Immature natural killer cell (primary cell): ENCODE measurements at regions not wholly inside any gene's neighbourhood (a gene's known extent, or its start where the extent isn't known, plus 50 kb on each side); places are given as distances from the start of the nearest gene placed in this dataset.

Experiments
- DNase-seq, 3 donors: peaks; one replicate each; pipeline ENCODE4 v3.0.0; 2022; ENCODE audit warnings: mixed read lengths in 1 of 3
- H3K27ac Mint-ChIP-seq, 6 donors: one replicate each; pipeline ENCODE4 v1.8.0; 2020; ENCODE audit warnings: mixed read lengths in 6 of 6, mild to moderate bottlenecking in 5 of 6, inconsistent platforms in 4 of 6, moderate library complexity in 3 of 6
- H3K27me3 Mint-ChIP-seq, 3 donors: one replicate each; pipeline ENCODE4 v1.8.0; 2020 to 2021; ENCODE audit warnings: low read depth in 3 of 3, mild to moderate bottlenecking in 3 of 3, mixed read lengths in 3 of 3, moderate library complexity in 3 of 3, inconsistent platforms in 1 of 3
- H3K36me3 Mint-ChIP-seq, 3 donors: one replicate each; pipeline ENCODE4 v1.8.0; 2020; ENCODE audit warnings: mixed read lengths in 3 of 3, inconsistent platforms in 2 of 3, mild to moderate bottlenecking in 2 of 3
- H3K4me1 Mint-ChIP-seq, 2 donors: one replicate each; pipeline ENCODE4 v1.8.0; 2020; ENCODE audit warnings: inconsistent platforms in 2 of 2, mild to moderate bottlenecking in 2 of 2, mixed read lengths in 2 of 2, moderate library complexity in 1 of 2
- H3K4me3 Mint-ChIP-seq, 5 donors: one replicate each; pipeline ENCODE4 v1.8.0; 2020; ENCODE audit warnings: mild to moderate bottlenecking in 5 of 5, mixed read lengths in 5 of 5, inconsistent platforms in 3 of 5, moderate library complexity in 3 of 5
- H3K9me3 Mint-ChIP-seq, 6 donors: one replicate each; pipeline ENCODE4 v1.8.0; 2020; ENCODE audit warnings: mild to moderate bottlenecking in 6 of 6, mixed read lengths in 6 of 6, inconsistent platforms in 4 of 6, moderate library complexity in 3 of 6

DNA sequence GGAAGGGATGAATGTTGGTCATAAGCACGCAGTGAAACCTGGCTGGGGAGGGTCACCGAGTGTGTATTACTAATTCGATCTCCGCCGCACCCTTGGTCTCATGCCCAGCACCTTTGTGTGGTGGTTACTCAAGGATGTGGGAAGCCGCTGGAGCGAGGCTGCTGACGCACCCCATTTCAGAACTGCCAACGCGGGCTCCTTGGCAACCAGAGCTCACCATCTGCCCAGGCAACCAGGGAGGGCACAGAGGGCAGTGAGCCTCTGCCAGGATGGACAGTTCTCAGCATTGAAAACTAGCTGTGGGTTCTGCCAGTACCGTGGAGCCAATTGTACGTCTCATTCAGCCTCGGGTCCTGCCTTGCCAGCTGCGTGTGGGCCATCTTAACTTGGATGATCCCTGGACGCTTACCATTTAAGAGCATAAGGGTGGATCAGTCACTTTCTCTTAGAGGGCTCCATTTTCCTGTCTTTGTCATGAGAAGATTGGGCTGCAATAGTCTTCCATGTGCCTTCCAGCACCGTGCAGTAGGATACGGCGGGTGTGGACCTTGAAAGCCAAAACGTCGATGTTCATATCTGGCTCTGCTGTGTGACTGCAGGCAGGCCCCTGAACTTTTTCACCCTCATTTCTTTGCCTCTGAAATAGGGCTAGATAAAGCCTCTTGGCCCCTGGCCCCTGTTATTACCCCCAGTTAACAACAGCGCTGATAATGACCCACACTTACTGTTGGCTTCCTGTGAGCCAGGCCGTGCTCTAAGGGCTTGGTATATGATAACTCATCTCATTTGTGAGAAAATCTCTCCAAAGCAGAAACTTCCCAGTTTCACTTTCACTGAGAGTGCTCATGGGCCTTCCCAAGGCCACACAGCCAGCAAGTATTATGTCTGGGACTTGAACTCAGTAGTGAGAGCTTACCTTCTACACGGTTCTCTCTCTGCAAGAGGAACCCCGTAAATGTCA, 238.8 kb downstream of the OPA1 start:
- Mint-ChIP-seq H3K9me3 (peaks cover 0 to 1% (median 0%) of the 10 kb centered on the region in 6 donors), H3K27me3 (peaks cover 0 to 14% (median 5%) of the 10 kb centered on the region in 3 donors), H3K27ac (no peak overlapping the region), H3K36me3 (no peaks in the 10 kb centered on the region), H3K4me3 (no peak overlapping the region), H3K4me1 (no peaks in the 10 kb centered on the region)
- DNase-seq = no peak

DNA sequence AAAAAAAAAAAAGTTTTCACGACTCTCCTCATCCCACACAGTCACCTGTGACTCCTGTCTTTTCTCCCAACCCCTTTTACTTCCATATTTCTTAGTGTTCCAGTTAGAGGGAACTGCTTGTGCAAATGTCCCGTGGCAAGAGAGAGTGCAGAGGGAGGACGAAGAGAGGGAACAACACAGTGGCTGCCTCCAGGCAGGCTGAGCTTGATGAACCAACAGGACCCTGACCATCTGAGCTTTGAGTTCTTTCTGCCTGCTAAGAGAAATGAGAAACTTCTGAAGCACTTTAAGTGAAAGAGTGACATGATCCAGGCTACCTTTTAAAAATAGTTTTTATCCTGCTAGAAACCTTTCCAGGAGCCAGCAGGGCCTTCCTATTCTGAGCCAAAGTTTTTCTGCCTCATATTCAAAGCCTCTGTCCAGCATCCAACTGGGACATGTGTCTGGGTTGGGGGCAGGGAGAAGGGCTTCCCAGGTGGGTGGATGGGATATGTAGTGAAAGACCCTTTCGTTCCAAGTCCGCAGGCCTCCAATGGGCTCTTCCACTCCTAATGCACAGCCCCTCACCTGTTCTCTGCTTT, 239.9 kb downstream of the OPA1 start:
- peaks cover 0 to 1% (median 0%) of the 10 kb centered on the region in 6 donors for H3K9me3 Mint-ChIP-seq
- no peaks in the 10 kb centered on the region for H3K4me1 Mint-ChIP-seq
- no peaks in the 10 kb centered on the region for H3K36me3 Mint-ChIP-seq
- H3K4me3 Mint-ChIP-seq = no peak overlapping the region
- peaks cover 0 to 12% (median 5%) of the 10 kb centered on the region in 3 donors for H3K27me3 Mint-ChIP-seq
- no peak overlapping the region for H3K27ac Mint-ChIP-seq
- no peak for DNase-seq

DNA sequence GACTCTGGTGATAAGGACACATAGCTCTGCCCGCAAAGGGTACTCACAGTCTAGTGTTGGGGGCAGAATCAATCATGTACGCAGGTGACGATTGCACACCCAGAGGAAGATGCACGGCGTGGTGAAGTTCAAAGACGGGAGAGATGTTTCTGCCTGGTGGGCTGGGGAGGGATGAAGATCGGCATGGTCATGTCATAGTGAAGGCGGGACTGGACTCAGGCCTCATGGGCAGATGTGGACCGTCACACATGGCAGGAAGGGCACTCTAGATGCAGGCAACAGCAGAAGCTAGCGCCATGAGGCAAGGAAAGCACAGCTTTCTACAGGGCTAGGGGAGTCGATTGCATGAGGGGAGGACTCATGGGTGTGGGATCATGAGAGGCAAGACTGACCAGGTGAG, 240.6 kb downstream of the OPA1 start:
- no peak for DNase-seq
- H3K27ac Mint-ChIP-seq = no peak overlapping the region
- H3K9me3 Mint-ChIP-seq = peaks cover 0 to 1% (median 0%) of the 10 kb centered on the region in 6 donors
- H3K27me3 Mint-ChIP-seq = peaks cover 0 to 12% (median 4%) of the 10 kb centered on the region in 3 donors
- no peaks in the 10 kb centered on the region for H3K4me1 Mint-ChIP-seq
- no peaks in the 10 kb centered on the region for H3K36me3 Mint-ChIP-seq
- H3K4me3 Mint-ChIP-seq = no peak overlapping the region

DNA sequence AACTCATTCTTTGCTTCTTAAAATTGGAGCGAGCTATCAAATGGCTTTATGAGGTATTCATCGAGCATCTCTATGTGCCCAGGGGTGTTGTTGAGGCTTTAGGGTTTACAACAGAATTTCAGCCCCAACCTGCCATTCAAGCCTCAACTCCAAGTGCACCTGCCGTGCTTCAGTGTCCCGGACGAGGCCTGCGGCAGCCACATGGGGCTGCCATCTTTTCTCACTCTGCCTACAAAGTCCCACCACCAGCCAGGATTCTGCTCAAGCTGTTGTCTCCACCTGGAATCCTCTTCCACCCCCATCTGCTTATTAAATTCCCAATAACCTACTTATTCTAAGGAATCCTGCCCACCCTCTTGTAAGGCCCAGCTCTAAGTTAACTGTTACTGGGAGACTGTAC, 242.4 kb downstream of the OPA1 start:
- Mint-ChIP-seq H3K4me3 (no peak overlapping the region), H3K9me3 (peaks cover 0 to 1% (median 0%) of the 10 kb centered on the region in 6 donors), H3K4me1 (no peaks in the 10 kb centered on the region), H3K27ac (no peak overlapping the region), H3K36me3 (no peaks in the 10 kb centered on the region), H3K27me3 (peaks cover 3 to 9% (median 3%) of the 10 kb centered on the region in 3 donors)
- no peak for DNase-seq

DNA sequence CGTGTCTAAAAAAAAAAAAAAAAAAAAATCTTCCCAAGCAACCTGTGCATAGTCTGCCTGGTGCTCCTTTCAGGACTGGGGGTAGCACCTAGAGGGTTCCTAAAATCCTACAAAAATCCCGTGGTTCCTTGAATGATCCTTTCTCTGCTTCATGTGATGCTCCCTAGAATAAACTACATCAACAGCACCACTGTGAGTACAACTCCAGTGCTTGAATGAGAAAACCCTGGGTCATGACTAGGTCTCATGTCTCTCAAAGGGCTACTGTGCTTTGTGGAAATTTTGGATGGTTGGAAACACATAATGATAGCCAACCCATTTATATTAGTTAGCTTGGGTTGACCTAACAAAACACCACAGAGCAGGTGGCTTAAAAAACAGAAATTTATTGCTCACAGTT, 243.5 kb downstream of the OPA1 start:
- H3K27me3 Mint-ChIP-seq = peaks cover 1 to 12% (median 7%) of the 10 kb centered on the region in 3 donors
- DNase-seq = no peak
- peaks cover 0 to 1% (median 0%) of the 10 kb centered on the region in 6 donors for H3K9me3 Mint-ChIP-seq
- H3K36me3 Mint-ChIP-seq = no peaks in the 10 kb centered on the region
- H3K27ac Mint-ChIP-seq = no peak overlapping the region
- no peaks in the 10 kb centered on the region for H3K4me1 Mint-ChIP-seq
- H3K4me3 Mint-ChIP-seq = no peak overlapping the region

DNA sequence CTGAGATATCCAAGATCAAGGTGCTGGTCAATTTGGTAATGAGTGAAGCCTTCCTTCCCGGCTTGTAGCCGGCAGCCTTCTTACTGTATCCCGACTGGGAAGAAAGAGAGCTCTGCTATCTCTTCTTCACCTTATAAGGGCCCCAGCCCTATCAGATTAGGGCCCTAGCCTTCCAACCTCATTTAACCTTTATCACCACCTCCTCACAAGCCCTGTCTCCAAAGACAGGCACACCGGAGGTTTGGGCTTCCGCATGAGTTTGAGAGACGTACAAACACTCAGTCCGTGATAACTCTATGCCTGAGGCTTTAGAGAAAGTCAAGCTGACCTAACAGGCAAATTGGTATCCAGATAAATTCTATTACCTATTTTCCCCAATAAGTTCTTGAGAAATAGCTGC, 243.9 kb downstream of the OPA1 start:
- Mint-ChIP-seq H3K27me3 (peaks cover 1 to 14% (median 8%) of the 10 kb centered on the region in 3 donors), H3K36me3 (no peaks in the 10 kb centered on the region), H3K4me3 (no peak overlapping the region), H3K27ac (no peak overlapping the region), H3K9me3 (peaks cover 0 to 1% (median 0%) of the 10 kb centered on the region in 6 donors), H3K4me1 (no peaks in the 10 kb centered on the region)
- no peak for DNase-seq

DNA sequence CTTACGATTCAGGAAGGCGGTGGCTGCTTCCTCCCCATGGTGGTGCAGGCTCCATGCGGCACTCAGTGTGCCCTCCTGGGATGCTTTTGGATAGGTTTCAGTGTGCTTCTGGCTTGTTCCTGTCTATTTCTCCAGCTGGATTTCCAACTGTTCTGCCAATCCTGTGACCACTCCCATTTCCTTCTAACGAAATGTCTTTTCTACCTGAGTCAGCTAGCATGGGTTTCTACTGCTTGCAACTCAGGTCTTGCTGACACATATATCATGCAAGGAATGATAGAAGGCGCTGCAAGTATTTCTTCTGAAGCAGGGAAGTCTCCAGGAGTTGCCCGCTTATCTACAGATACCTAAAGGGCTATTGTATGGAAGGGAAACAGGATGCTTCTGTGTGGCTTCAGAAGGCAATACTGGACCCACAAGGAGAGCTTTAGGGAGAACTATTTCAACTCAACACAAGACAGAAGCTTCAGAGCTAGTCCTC, 244.4 kb downstream of the OPA1 start:
- H3K9me3 Mint-ChIP-seq = peaks cover 0 to 1% (median 0%) of the 10 kb centered on the region in 6 donors
- H3K27ac Mint-ChIP-seq = no peak overlapping the region
- no peaks in the 10 kb centered on the region for H3K36me3 Mint-ChIP-seq
- H3K4me3 Mint-ChIP-seq = no peak overlapping the region
- H3K4me1 Mint-ChIP-seq = no peaks in the 10 kb centered on the region
- H3K27me3 Mint-ChIP-seq = peaks cover 1 to 14% (median 8%) of the 10 kb centered on the region in 3 donors
- no peak for DNase-seq

DNA sequence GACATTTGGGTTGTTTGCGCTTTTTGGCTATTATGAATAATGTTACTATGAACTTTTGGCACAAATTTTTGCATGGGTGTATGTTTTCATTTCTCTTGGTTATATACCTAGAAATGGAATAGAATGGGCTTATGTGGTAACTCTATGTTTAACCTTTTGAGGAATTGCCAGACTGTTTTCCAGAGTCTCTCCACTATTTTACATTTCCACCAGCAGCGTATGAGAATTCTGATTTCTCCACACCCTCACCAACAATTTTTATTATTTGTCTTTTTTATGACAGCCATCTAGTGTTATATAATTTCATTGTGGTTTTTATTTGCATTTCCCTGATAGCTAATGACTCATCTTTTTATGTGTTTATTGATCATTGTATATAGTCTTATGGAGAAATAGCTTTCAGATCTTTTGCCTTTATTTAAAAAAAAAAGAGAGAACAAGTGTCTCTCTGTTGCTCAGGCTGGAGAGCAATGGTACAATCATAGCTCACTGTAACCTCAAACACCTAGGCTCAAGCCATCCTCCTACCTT, 247.2 kb downstream of the OPA1 start:
- H3K4me3 Mint-ChIP-seq = no peak overlapping the region
- no peak overlapping the region for H3K27ac Mint-ChIP-seq
- no peaks in the 10 kb centered on the region for H3K9me3 Mint-ChIP-seq
- H3K4me1 Mint-ChIP-seq = peaks cover 3 to 14% of the 10 kb centered on the region in 2 donors
- DNase-seq = no peak
- no peaks in the 10 kb centered on the region for H3K36me3 Mint-ChIP-seq
- H3K27me3 Mint-ChIP-seq = peaks cover 4 to 12% (median 8%) of the 10 kb centered on the region in 3 donors

DNA sequence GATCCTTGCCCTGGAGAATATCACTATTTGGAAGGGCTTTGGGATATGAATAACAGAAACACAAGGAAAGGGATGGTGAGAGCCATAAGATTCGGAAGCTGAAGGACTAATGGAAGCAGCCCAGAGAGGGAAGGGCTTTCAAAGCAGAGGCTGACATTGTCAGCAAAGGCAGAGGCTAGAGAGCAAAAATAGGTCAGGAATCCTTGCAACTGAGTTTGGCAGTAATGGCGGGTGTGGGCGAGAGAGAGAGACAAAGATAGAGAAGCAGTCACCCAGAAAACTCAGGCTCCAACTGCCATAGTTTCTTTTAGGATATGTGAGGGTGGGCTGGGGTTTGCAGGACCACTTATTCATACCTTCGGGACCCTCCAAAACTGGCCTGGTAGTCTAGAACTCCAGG, 248.6 kb downstream of the OPA1 start:
- no peak overlapping the region for H3K4me3 Mint-ChIP-seq
- H3K9me3 Mint-ChIP-seq = no peaks in the 10 kb centered on the region
- no peaks in the 10 kb centered on the region for H3K36me3 Mint-ChIP-seq
- H3K4me1 Mint-ChIP-seq = peaks cover 3 to 14% of the 10 kb centered on the region in 2 donors
- no peak overlapping the region for H3K27ac Mint-ChIP-seq
- peaks cover 4 to 11% (median 8%) of the 10 kb centered on the region in 3 donors for H3K27me3 Mint-ChIP-seq
- no peak for DNase-seq

DNA sequence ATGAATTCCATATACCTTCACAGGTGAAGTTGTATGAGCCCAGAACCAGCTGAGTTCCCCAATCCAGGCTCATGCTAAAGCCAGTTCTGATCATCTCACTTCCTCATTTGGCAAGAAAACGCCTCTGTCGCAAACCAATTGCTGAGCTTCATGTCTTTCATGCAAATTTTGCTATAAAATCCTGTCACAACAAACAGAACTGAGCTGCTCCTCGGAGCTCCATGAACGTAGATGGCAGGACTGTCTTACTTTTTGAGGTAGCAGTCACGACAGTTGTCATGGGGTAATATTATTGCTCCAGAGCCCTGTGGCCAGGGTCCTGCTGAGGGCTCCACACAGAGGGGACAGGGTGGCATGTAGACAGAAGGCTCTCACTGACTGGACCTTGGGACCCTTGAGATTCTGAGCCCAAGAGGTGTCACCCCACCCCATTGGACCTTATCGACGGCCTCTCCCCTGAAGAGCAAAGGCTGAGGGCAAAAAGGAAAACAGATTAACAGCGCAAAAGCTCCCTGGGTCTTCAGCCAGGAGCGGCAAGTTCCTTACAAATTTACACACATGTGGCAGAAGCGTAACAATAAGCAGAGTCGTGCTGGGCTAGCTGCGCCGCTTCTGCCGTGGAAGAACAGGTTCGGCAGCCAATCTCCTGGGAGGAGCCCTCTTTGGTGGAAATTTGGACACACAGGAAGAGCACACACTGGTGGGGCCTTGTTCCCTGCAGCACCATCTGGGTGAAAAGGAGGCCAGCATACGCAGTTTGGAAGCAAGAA, 249.2 kb downstream of the OPA1 start:
- Mint-ChIP-seq H3K27ac (no peak overlapping the region), H3K27me3 (peaks cover 4 to 11% (median 11%) of the 10 kb centered on the region in 3 donors), H3K4me3 (peak overlapping the region in 1 of 5 donors; percentile 28), H3K36me3 (no peaks in the 10 kb centered on the region), H3K4me1 (peaks cover 3 to 14% of the 10 kb centered on the region in 2 donors), H3K9me3 (no peaks in the 10 kb centered on the region)
- no peak for DNase-seq

DNA sequence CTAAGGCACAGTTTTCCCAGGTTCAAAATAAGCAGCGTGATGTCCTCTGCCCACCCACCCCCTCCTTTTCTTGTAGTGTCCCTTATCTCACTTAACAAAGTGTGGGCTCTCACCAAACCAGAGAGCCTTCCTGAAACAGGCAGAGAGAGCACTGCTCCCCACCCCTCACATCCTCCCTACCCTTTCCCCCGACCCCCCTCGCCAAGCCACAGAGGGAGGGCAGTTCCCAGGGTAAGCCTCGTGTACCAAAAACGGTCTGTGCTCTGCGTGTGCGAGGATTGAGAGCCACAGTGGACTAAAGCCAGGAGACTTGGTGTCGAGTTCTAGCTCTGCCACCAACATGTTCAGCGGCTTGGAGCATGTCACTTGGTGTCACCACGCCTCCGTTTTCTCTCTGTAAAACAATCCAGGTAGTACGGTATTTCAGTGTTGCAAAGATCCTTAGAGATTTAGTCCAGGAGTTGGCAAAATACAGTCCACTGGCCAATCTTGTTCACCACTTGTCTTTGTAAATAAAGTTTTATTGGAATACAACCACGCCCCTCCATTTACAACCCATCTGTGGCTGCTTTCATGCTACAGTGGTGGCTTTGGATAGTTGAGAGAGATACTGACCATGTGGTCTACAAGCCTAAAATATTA, 249.9 kb downstream of the OPA1 start:
- Mint-ChIP-seq H3K9me3 (no peaks in the 10 kb centered on the region), H3K4me3 (peak overlapping the region in 1 of 5 donors; percentile 28), H3K36me3 (no peaks in the 10 kb centered on the region), H3K4me1 (peaks cover 3 to 14% of the 10 kb centered on the region in 2 donors), H3K27ac (no peak overlapping the region), H3K27me3 (peaks cover 4 to 14% (median 11%) of the 10 kb centered on the region in 3 donors)
- no peak for DNase-seq

DNA sequence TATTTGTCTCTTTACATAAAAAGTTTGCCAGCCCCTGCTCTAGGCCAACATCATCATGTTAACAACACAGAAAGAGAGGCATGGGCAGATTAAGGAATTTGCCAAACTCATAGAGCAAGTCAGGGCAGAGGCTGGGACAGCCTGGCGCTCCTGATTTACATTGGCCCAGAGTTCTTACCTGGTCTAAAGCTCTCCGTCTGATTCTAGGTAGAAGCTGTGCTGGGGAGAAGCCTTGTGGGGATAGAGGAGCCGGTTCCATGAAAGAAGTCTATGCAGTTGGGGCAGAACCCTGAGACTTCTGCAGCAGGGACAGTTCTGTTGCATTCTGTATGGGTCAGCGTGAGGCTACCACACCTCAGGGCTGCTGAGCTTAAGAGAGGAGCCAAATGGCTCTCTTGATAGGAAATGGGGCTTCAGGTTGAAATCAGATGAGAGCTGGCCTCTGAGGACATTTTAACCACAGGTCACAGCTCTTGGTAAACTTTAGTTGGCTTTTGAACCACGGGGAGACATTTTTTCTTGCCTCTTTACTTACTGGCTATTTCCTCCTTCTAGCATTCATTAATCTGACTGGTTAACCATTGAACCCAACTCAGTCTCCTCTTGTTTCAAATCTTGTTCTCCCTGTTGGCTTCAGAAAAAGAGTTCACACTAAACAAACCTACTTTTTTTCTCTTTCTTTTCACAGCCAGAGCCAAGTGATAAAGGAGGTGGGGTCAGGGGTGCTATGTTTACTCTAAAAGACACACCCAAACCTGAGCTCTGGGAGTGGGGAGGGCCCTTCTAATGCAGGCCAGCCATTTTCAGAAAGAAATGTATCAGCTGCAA, 250.7 kb downstream of the OPA1 start:
- Mint-ChIP-seq H3K27me3 (peaks cover 4 to 14% (median 11%) of the 10 kb centered on the region in 3 donors), H3K4me1 (peaks cover 3 to 14% of the 10 kb centered on the region in 2 donors), H3K9me3 (no peaks in the 10 kb centered on the region), H3K36me3 (no peaks in the 10 kb centered on the region), H3K4me3 (no peak overlapping the region), H3K27ac (no peak overlapping the region)
- no peak for DNase-seq
